ENCODE measurements at regions not wholly inside any gene's neighbourhood (a gene's known extent, or its start where the extent isn't known, plus 50 kb on each side); places are given as distances from the start of the nearest gene placed in this dataset.
"Not testable (repeated sequence)": the region's sequence is repeated elsewhere in the genome, so short reads cannot be mapped to it uniquely, and the experiment has no call there.

- ChIA-PET CTCF (interaction anchor here (1.0 kb wide), 1 partner anchor 22 kb away, joined by 4 read pairs; no protein-coding TSS in a partner anchor), POLR2A (no interaction called here)
- Histone ChIP-seq H3K4me3 (no peak overlapping the region), H3K4me2 (no peak overlapping the region), H3K4me1 (no peaks in the 10 kb centered on the region), H3K9me3 (no peaks in the 10 kb centered on the region), H3K27ac (no peak overlapping the region)
- TF ChIP-seq ZNF302 (CRISPR knock-in tag; IDR thresholded peaks at IDR 0.05) (no peak), FOSL2 (IDR thresholded peaks at IDR 0.05) (no peak), FOSL2 (CRISPR knock-in tag; IDR thresholded peaks at IDR 0.05) (no peak), HOXB13 (CRISPR knock-in tag; IDR thresholded peaks at IDR 0.05; ENCODE audit: low read depth) (no peak)
- TF ChIP-seq, protein P1, sequence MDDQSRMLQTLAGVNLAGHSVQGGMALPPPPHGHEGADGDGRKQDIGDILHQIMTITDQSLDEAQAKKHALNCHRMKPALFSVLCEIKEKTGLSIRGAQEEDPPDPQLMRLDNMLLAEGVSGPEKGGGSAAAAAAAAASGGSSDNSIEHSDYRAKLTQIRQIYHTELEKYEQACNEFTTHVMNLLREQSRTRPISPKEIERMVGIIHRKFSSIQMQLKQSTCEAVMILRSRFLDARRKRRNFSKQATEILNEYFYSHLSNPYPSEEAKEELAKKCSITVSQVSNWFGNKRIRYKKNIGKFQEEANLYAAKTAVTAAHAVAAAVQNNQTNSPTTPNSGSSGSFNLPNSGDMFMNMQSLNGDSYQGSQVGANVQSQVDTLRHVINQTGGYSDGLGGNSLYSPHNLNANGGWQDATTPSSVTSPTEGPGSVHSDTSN (IDR thresholded peaks at IDR 0.05) = no peak
- FAIRE-seq (no peak), DNase-seq (ENCODE audit: low read depth in 1 of 2, low spot score in 1 of 2) (no peak), ATAC-seq (no peak)
- 66% methylated on average over 3 of the region's 3 CpGs for WGBS (ENCODE audit: missing lambda C conversion rate)
Measured at GRCh38 chr2:83795777-83796176, 663.3 kb downstream of the SUCLG1 start.

DNA sequence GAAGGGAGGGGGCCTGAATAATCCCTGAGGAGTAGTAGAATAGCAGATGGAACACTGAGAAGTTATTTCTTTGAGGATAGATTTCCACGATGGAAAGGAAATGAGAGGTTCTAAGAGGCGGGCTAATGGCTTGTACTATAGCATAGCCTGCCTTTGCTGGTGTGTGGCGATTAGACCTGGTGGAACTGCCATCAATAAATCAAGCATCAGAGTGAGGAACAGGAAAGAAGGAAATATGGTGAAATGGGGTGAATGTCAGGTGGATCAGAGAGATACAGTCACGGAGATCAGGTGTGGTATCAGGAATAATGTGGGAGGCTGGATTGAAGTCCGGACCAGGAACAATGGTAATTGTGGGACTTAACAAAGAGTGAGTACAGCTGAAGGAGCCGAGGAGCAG, 668.6 kb downstream of the SUCLG1 start:
- POLR2A ChIA-PET; FAIRE-seq; H3K4me3 ChIP-seq; H3K9me3 ChIP-seq; H3K4me2 ChIP-seq; DNase-seq (ENCODE audit: low read depth in 1 of 2, low spot score in 1 of 2); ATAC-seq; H3K27ac ChIP-seq; H3K4me1 ChIP-seq; CTCF ChIA-PET: not testable (repeated sequence)
- 39% methylated on average over 6 of the region's 6 CpGs for WGBS (ENCODE audit: missing lambda C conversion rate)

DNA sequence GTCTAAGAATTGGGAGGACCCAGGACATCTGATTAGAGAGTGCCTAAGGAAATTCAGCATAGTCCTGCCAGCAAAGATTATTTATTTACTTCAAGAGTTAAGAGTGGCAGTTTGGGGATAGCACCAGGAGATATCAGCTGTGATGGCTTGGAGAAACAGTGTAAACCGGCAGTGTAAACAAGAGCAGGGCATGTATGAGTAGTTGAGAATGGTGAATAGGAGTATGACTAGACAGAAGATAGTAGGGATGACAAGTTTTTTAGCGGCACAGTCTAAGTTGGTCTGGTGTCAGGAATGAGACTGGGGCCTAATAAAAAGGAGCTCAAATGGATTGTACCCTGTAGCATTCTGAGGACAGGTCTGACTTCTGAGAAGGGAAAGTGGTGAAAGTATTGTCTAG, 669.4 kb downstream of the SUCLG1 start:
- 52% methylated on average over 2 of the region's 2 CpGs for WGBS (ENCODE audit: missing lambda C conversion rate)
- POLR2A ChIA-PET; ATAC-seq; H3K4me1 ChIP-seq; FAIRE-seq; H3K4me3 ChIP-seq; H3K9me3 ChIP-seq; H3K27ac ChIP-seq; DNase-seq (ENCODE audit: low read depth in 1 of 2, low spot score in 1 of 2); H3K4me2 ChIP-seq; CTCF ChIA-PET: not testable (repeated sequence)

DNA sequence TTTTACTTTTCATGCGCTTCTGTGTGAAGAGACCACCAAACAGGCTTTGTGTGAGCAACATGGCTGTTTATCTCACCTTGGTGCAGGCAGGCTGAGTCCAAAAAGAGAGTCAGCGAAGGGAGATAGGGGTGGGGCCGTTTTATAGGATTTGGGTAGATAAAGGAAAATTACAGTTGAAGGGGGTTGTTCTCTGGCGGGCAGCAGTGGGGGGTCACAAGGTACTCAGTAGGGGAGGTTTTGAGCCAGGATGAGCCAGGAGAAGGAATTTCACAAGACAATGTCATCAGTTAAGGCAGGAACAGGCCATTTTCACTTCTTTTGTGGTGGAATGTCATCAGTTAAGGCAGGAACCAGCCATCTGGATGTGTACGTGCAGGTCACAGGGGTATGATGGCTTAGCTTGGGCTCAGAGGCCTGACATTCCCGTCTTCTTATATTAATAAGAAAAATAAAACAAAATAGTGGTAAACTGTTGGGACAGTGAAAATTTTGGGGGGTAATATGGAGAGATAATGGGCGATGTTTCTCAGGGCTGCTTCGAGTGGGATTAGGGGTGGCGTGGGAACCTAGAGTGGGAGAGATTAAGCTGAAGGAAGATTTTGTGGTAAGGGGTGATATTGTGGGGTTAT, 670.0 kb downstream of the SUCLG1 start:
- DNase-seq (ENCODE audit: low read depth in 1 of 2, low spot score in 1 of 2); H3K27ac ChIP-seq; ATAC-seq; FAIRE-seq; H3K4me1 ChIP-seq; H3K4me2 ChIP-seq; CTCF ChIA-PET; H3K9me3 ChIP-seq; H3K4me3 ChIP-seq; POLR2A ChIA-PET: not testable (repeated sequence)
- WGBS (ENCODE audit: missing lambda C conversion rate) = 42% methylated on average over 9 of the region's 9 CpGs

DNA sequence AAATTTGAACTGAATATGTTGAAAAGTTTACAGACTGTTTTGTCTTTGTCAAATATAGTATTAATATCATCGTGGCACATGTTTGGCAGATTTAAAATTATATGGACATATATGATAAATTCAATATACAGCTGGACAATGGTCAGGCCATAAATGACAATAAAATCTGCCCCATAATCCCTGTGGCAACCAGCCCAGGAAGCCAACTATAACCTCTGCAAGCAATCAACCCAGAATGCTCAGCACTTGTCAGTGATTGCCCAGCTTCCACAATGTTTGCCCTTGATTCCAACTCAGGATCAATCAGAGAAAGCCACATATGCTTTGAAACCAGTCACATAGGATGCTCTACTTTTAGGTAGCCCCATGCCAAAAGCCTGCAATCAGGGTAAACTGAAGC, 671.9 kb downstream of the SUCLG1 start:
- FAIRE-seq (no peak), ATAC-seq (no peak), DNase-seq (ENCODE audit: low read depth in 1 of 2, low spot score in 1 of 2) (no peak)
- 4% methylated on average over 1 of the region's 1 CpG for WGBS (ENCODE audit: missing lambda C conversion rate)
- no peak overlapping the region for H3K4me3 ChIP-seq
- H3K9me3 ChIP-seq = no peaks in the 10 kb centered on the region
- no peaks in the 10 kb centered on the region for H3K4me1 ChIP-seq
- ChIA-PET CTCF (no interaction called here), POLR2A (no interaction called here)
- H3K27ac ChIP-seq = no peak overlapping the region
- no peak overlapping the region for H3K4me2 ChIP-seq
- TF ChIP-seq FOSB (CRISPR knock-in tag; IDR thresholded peaks at IDR 0.05) (no peak), ZSCAN20 (CRISPR knock-in tag; IDR thresholded peaks at IDR 0.05) (no peak), ELK1 (IDR thresholded peaks at IDR 0.05; ENCODE audit: low read depth, low read length) (no peak), EHF (CRISPR knock-in tag; IDR thresholded peaks at IDR 0.05) (no peak), POLR2AphosphoS2 (conservative IDR thresholded peaks at IDR 0.05; ENCODE audit: low read length) (no peak), JUNB (IDR thresholded peaks at IDR 0.05) (no peak), TP53 (CRISPR knock-in tag; IDR thresholded peaks at IDR 0.05) (no peak), HOXA7 (CRISPR knock-in tag; IDR thresholded peaks at IDR 0.05) (no peak)
